Fibroblast of gingiva (primary cell): ENCODE measurements at regions not wholly inside any gene's neighbourhood (a gene's known extent, or its start where the extent isn't known, plus 50 kb on each side); places are given as distances from the start of the nearest gene placed in this dataset.

Experiments used
- DNase-seq: peaks from one replicate; pipeline ENCODE4 v3.0.0-alpha.2; 2011; ENCODE audit warnings: low read depth

GRCh38 chr11:116557282-116557681 lies 215.5 kb downstream of the BUD13 start:
- DNase-seq: no peak

DNA sequence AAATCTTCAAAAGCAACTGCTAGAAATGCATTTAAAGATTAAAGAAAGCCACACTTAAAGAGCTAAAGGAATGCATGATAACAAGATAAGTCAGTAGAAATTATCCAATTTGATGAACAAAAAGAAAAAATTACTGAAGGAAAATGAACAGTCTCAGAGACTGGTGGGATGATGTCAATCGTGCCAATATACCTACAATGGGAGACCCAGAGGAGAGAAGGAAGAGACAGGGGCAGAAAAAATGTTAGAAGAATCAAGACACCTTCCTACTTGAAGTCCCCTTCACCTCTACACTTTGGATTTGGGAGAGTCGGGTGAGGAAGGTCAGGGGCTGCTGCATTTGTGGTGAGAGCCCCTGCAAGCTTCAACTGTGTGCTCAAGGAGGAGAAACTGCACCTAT lies 216.3 kb downstream of the BUD13 start:
- no peak for DNase-seq

DNA sequence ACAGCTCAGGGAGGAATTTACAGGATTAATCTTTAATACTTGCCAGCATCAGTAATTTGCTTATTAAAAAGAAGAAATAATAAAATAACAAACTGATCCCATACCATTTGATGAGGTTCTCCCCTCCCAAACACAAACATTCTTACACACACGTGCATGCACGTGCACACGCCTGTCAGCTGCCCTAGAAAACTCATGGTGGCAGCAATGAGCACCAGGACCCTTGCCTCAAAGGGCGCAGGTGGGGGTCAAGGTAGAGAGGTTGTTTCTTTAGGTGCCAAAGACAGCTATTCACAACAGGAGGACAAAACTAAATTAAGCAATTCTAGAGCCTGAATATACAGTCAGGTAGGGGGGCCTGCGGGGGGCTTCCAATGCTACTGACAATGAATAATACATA lies 219.3 kb downstream of the BUD13 start:
- no peak for DNase-seq

GRCh38 chr11:116551576-116551975 lies 221.2 kb downstream of the BUD13 start:
- DNase-seq: no peak

GRCh38 chr11:116548256-116548655 lies 224.5 kb downstream of the BUD13 start:
- no peak for DNase-seq

GRCh38 chr11:116547571-116547970 lies 225.2 kb downstream of the BUD13 start:
- DNase-seq: no peak

GRCh38 chr11:116545912-116546311 lies 226.9 kb downstream of the BUD13 start:
- no peak for DNase-seq

DNA sequence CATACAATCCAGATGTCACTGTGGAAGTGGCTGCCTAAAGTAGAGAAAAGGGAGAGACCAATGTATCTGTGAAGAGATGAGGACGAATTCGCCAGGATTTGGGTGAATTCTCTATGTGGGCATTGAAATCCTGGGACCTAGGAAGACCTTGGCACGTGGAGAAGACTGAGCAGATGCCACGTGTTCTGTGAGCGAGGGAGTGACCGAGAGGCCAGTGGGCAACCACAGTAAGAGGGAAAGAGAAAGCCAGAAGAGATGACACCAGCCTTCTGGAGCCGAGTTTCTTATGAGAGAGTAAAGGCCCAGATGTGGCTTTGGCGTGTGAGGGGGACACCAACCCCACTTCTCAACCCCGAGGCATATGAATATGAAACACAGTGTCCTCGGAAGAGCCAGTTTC lies 228.1 kb downstream of the BUD13 start:
- no peak for DNase-seq

GRCh38 chr11:116543911-116544475 lies 228.8 kb downstream of the BUD13 start:
- DNase-seq: no peak

DNA sequence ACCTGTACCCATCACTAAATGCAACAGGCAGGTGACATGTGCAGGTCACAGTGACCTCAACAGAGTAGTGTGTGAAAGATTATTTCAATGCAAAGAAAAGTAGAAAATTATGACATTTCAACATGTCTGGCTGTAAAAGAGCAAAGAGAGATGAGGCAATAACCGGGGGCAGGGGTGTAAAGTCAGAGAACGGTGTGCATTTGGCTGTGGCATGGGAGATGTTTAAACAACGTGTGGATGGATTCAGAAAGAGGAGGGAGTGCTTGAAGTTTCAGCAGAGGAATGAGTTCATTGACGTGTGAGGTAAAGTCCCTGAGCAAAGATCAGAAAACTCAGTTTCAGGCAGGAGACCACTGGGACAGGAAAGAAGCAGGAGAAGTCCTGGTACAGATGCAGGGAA lies 229.7 kb downstream of the BUD13 start:
- DNase-seq: no peak

- DNase-seq: no peak
Observed at GRCh38 chr11:116542406-116542805, 230.4 kb downstream of the BUD13 start.

- no peak for DNase-seq
Observed at GRCh38 chr11:116541460-116541859, 231.3 kb downstream of the BUD13 start.

- DNase-seq: no peak
Observed at GRCh38 chr11:116540645-116541304, 232.0 kb downstream of the BUD13 start.

GRCh38 chr11:116539836-116540418 lies 232.9 kb downstream of the BUD13 start:
- no peak for DNase-seq

- no peak for DNase-seq
Observed at GRCh38 chr11:116539211-116539610, 233.6 kb downstream of the BUD13 start.

GRCh38 chr11:116538677-116539076 lies 234.1 kb downstream of the BUD13 start:
- DNase-seq: no peak

- DNase-seq: no peak
Observed at GRCh38 chr11:116537709-116538108, 235.1 kb downstream of the BUD13 start.

GRCh38 chr11:116537121-116537520 lies 235.7 kb downstream of the BUD13 start:
- DNase-seq: no peak

- no peak for DNase-seq
Observed at GRCh38 chr11:116536416-116536815, 236.4 kb downstream of the BUD13 start.

- no peak for DNase-seq
Observed at GRCh38 chr11:116535994-116536393, 236.8 kb downstream of the BUD13 start.

DNA sequence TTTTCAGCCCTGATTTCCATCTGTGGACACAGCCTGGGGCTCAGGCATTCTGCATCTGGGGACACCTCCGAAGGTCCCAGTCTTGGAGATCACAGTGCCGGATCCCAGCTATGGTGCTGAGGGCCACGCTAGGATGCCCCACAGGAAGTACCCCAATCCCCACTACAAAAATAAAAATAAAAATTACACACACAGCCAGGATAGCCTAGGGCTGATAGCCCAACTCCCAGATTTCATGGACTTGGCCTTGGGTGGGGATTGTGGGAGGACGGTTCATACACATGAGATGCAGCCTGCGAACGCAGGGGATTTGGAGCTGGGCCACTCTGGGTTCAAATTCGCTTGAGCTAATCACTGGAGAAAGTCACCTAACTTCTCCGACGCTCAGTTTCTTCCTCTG lies 237.7 kb downstream of the BUD13 start:
- no peak for DNase-seq

- no peak for DNase-seq
Observed at GRCh38 chr11:116534270-116534975, 238.4 kb downstream of the BUD13 start.

GRCh38 chr11:116533186-116533825 lies 239.5 kb downstream of the BUD13 start:
- DNase-seq: no peak
